Erythroblast (primary cell): ENCODE measurements at regions not wholly inside any gene's neighbourhood (a gene's known extent, or its start where the extent isn't known, plus 50 kb on each side); places are given as distances from the start of the nearest gene placed in this dataset.

Experiments used
- GATA1 ChIP-seq: IDR thresholded peaks from 2 replicates; pipeline ENCODE4 v1.6.1; 2011; ENCODE audit warnings: low read depth, mild to moderate bottlenecking, control low read depth, low read length, moderate library complexity
- POLR2A ChIP-seq: IDR thresholded peaks from 2 replicates; pipeline ENCODE4 v1.6.1; 2011; ENCODE audit warnings: mild to moderate bottlenecking, low read length

GRCh38 chr6:99148111-99148510, 200.4 kb upstream of the FBXL4 start:
- TF ChIP-seq POLR2A (no peak), GATA1 (no peak)
